DMS114 treated with DMSO at 0.1 percent for 48 hours (cell line): ENCODE measurements at regions not wholly inside any gene's neighbourhood (a gene's known extent, or its start where the extent isn't known, plus 50 kb on each side); places are given as distances from the start of the nearest gene placed in this dataset.
"Not testable (repeated sequence)": the region's sequence is repeated elsewhere in the genome, so short reads cannot be mapped to it uniquely, and the experiment has no call there.

ENCODE experiments used
- DNase-seq: peaks from one replicate; lab custom pipeline; 2025; ENCODE audit not compliant: unreplicated experiment; lab: John Stamatoyannopoulos, UW

- DNase-seq: no peak
These were observed 657.5 kb downstream of the FAM181B start for GRCh38 chr11:82076126-82076525.

DNA sequence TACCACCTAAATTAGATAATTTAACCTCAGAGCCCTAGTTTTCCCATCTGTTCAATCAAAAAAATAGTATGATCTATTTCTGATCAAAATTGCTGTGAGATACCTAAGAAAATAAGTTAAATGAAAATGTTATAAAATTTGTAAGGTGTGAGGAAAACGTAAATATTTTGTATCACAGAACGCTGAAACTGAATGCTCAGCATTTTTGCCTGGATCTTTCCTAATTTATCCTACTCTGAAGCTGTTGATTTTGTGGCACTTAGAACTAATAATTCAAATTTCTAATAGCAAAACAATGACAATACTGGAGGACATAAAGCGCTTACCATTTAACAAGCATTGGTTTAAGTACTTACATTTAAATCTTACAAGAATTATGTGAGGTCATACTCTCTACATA, 674.2 kb downstream of the FAM181B start:
- DNase-seq: no peak

GRCh38 chr11:82056450-82056849, 677.2 kb downstream of the FAM181B start:
- no peak for DNase-seq

GRCh38 chr11:82049199-82049598, 684.5 kb downstream of the FAM181B start:
- no peak for DNase-seq

DNA sequence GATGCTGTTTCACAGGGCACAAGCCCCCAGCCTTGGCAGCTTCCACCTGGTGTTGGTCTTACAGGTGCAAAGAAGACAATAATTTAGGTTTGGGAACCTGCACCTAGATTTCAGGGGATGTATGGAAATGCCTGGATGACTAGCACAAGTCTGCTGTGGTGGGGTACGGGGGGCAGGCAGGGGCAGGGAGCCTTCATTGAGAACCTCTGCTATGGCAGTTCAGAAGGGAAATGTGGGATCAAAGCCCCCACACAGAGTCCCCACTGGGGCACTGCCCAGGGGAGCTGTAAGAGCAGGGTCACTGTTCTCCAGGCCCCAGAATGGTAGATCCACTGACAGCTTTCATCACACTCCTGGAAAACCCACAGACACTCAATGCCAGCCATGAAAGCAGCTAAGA, 686.5 kb downstream of the FAM181B start:
- DNase-seq: no peak

GRCh38 chr11:82046778-82047177, 686.9 kb downstream of the FAM181B start:
- DNase-seq: no peak

GRCh38 chr11:82045748-82046457, 687.8 kb downstream of the FAM181B start:
- no peak for DNase-seq

DNA sequence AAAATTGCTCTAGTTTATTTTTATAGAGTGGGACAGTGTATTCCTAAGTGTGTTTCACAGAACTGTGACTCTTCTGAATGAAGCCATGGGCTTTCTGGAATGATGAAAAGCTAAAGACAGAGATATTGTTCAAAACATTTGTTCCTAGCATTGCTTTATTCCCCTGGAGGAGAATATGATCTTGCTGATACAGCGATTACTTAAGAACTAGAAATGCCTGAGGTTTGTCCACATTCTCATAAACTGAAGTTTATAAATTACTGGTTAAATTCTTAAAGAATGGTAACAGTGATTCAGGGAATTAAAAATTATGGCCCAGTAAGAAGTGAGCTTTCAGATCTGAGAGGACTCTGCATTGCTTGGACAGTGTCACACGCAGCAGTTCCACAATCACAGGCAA, 690.3 kb downstream of the FAM181B start:
- DNase-seq: no peak

GRCh38 chr11:82041764-82042163, 691.9 kb downstream of the FAM181B start:
- DNase-seq: no peak

DNA sequence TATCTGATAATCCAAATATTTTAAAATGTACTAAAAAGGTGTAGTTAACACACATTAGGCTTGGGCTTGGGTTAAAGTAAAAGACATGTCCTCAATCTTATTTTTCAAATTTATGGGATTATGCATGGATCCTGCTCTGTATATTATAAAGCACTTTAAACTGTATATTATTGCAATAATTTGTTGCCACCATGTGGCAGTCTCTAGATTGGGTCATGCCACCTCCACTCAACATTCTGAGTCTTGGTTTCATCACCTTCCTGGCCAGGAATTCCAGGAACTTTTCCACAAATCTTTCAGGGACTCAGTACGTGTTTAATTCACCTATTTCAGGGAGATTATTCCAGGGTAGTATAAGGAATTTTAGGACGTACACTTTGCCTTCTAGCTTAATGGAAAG, 695.5 kb downstream of the FAM181B start:
- DNase-seq: no peak

GRCh38 chr11:82034527-82034926, 699.1 kb downstream of the FAM181B start:
- DNase-seq: no peak

DNA sequence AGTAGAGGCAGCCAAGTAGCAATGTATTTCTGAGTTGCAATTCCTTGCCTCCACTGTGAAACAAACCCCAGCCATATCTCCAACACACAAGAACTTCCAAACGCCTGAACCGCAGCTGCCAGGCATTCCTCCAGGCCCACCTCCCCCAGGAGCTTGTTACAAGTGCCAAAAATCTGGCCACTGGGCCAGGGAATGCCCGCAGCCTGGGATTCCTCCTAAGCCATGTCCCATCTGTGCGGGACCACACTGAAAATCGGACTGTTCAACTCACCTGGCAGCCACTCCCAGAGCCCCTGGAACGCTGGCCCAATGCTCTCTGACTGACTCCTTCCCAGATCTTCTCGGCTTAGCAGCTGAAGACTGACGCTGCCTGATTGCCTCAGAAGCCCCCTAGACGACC, 706.3 kb downstream of the FAM181B start:
- not testable (repeated sequence) for DNase-seq

- no peak for DNase-seq
These were observed 708.9 kb downstream of the FAM181B start for GRCh38 chr11:82024760-82025159.

DNA sequence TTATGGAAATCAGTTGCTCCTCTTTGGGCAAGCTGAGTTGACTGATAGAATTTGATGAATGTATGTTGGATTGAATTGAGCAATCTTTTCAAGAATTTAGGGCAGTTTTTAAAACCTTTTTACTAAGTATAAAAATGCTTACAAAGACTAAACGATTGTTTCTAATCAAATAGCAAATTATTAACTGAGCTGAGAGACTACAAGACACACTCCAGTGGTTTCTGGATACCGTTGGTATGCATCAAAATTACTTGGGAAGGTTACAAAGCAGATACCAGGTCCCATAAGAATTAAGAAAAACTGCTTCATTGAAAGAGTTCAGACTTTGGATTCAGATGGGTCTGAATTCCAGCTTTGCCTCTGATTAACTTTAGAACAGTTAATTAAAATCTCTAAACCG, 721.4 kb downstream of the FAM181B start:
- no peak for DNase-seq

- DNase-seq: no peak
These were observed 724.5 kb downstream of the FAM181B start for GRCh38 chr11:82009133-82009532.

- no peak for DNase-seq
These were observed 726.1 kb downstream of the FAM181B start for GRCh38 chr11:82007521-82007920.

- DNase-seq: no peak
These were observed 729.0 kb downstream of the FAM181B start for GRCh38 chr11:82004537-82005213.

- no peak for DNase-seq
These were observed 729.8 kb downstream of the FAM181B start for GRCh38 chr11:82003671-82004515.

- no peak for DNase-seq
These were observed 730.6 kb downstream of the FAM181B start for GRCh38 chr11:82003024-82003423.

GRCh38 chr11:81995889-81996288, 737.8 kb downstream of the FAM181B start:
- DNase-seq: no peak

DNA sequence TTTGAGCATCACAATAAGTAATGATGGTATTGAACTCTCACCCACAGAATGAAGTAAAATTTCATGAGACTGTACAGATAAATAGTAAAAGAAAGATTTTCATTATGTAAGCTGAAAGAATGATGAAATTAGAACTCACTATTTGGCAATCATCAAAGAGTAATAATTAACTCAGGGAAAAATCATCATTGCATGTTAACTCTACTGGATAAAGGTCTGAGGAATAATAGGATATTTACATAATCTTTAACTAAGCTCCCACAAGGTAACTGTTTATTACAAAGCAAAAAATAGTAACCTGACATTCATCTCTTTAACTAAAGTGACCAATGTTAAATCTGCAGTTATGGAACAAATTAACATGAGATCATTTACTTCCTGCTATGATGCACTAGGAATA, 739.9 kb downstream of the FAM181B start:
- no peak for DNase-seq
